Activated T-helper 1 cell treated with anti-CD3 and anti-CD28 coated beads, Interleukin-12 subunit alpha, Interleukin-12 subunit beta, Interleukin-2, Interleukin-4 antibody, amounts not matched to agents 30 ng/mL and 10 ng/mL and 1 ng/mL, durations not matched to agents 14 hours and 24 hours and 36 hours (primary cell): ENCODE measurements at regions not wholly inside any gene's neighbourhood (a gene's known extent, or its start where the extent isn't known, plus 50 kb on each side); places are given as distances from the start of the nearest gene placed in this dataset.
"Not testable (repeated sequence)": the region's sequence is repeated elsewhere in the genome, so short reads cannot be mapped to it uniquely, and the experiment has no call there.

Source experiments
- DNase-seq: peaks from one replicate; pipeline ENCODE4 v3.0.0; 2021; ENCODE audit warnings: low spot score
- H3K27ac Mint-ChIP-seq: one replicate; pipeline ENCODE4 v1.8.0; 2021; ENCODE audit warnings: mild to moderate bottlenecking, mixed read lengths
- H3K27me3 Mint-ChIP-seq: one replicate; pipeline ENCODE4 v1.8.0; 2022; ENCODE audit warnings: mild to moderate bottlenecking, moderate library complexity, mixed read lengths; ENCODE audit not compliant: insufficient read depth
- H3K36me3 Mint-ChIP-seq: one replicate; pipeline ENCODE4 v1.8.0; 2021; ENCODE audit warnings: low read depth, mixed read lengths
- H3K4me1 Mint-ChIP-seq: one replicate; pipeline ENCODE4 v1.8.0; 2021; ENCODE audit warnings: low read depth, mixed read lengths
- H3K4me3 Mint-ChIP-seq: one replicate; pipeline ENCODE4 v1.8.0; 2021; ENCODE audit warnings: mild to moderate bottlenecking, moderate library complexity, mixed read lengths
- H3K9me3 Mint-ChIP-seq: one replicate; pipeline ENCODE4 v1.8.0; 2021; ENCODE audit warnings: mixed read lengths
- intact Hi-C: fragments of 100-400 bp; cut with micrococcal nuclease; formaldehyde crosslinking; loops from one replicate; pipeline ENCODE4 v1.15.1; 2024

DNA sequence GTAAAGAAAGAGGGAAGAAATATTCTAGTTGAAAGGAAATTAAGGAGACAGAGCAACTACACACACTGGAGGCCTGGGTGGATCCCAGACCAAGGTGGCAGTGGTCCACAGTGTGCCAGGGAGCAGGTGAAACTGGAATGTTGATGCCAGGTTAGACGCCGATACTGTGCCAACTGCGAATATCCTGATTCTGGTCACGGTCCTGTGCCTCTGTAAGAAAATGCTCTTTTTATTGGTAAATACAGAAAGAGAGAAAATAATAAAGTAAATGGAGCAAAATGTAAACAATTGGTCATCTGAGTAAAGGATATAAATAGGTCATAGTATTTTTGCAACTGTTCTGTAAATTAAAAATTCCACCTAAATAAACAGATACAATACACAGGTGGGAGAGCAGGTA, 131.1 kb downstream of the ATP6V0E2 start:
- H3K9me3 Mint-ChIP-seq, H3K4me3 Mint-ChIP-seq: not testable (repeated sequence)

DNA sequence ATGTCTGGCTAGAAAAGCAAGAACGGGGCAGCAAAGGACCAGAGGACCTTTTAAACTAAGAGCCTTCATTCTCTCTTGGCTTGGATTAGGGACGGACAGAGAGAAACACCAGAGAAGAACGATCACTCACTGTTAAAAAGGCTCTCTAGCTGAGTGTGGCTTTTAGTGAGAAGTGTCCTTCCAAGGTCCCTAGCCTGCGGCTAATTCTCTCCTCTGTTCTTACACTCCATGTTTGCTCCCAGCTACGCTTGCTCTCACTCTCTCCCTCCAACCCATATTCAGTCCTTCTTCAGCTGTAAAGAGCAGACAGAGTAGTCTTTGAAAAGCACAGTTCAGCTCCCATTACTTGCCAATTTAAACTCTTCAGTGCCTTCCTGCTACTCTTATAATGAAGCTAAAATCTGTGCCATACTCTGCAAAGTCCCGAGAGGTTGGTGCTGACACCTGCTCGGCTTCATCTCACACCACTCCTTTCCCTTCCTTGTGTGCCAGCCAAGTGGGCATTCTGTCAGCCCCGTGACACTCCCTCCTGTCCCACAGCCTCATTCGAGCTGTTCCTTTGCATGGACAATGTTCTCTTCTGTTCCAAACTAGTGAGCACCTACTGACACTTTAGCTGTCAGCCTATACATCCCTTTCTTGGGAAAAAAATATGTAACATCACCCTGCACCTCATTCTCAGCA, 136.0 kb downstream of the ATP6V0E2 start:
- H3K4me1 Mint-ChIP-seq, H3K9me3 Mint-ChIP-seq, intact Hi-C loops, H3K4me3 Mint-ChIP-seq, DNase-seq, H3K27ac Mint-ChIP-seq, H3K36me3 Mint-ChIP-seq, H3K27me3 Mint-ChIP-seq: not testable (repeated sequence)

More for the DNA sequence above, 131.1 kb downstream of the ATP6V0E2 start:
- H3K36me3 Mint-ChIP-seq, H3K27ac Mint-ChIP-seq, H3K4me1 Mint-ChIP-seq, H3K27me3 Mint-ChIP-seq, intact Hi-C loops, DNase-seq: not testable (repeated sequence)

DNA sequence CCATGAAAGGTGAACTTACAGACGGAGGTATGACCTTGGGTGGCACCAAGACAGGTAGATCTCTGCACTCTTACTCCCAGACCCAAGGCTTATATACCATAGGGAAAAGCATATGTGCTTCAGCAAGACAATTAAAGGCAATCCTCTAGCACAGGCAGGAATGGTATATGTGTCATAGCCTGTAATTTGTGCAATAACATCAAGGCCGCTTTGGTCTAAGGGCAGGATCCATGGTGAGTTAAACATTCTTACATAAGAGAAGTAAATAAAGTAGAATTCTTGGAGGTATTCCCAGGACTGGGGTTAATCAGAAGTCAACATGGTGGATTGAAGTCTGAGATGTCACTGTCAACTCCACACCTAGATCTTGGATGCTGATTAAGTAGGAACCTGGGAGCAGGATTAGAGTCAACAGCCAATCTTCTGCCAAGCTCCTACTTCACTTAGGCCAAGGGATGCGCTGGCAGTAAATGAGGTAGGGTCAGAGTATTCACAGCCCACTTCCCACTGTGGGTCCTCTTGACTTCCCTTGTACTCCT, 143.0 kb downstream of the ATP6V0E2 start:
- DNase-seq, H3K9me3 Mint-ChIP-seq, H3K4me1 Mint-ChIP-seq, H3K27ac Mint-ChIP-seq, H3K27me3 Mint-ChIP-seq, intact Hi-C loops, H3K4me3 Mint-ChIP-seq, H3K36me3 Mint-ChIP-seq: not testable (repeated sequence)

DNA sequence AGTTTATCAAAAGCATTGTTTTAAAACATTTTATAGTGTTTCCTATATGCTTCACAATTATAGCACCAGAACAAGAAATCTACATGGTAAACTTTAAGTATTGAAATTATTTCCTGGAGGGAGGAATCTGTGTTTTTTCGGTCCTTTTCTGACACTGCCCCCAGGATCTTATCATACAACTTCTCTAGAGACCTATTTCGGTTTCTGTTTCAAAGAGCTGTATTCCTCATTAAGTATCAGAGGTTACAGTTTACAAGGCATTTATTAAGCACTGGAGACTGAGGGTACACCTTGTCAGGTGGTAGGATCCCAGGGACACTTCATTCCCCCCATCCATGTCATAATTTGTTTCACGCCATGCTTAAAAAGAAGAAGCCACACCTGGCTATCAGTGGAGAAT, 146.4 kb downstream of the ATP6V0E2 start:
- H3K9me3 Mint-ChIP-seq, H3K4me1 Mint-ChIP-seq, H3K36me3 Mint-ChIP-seq, H3K27ac Mint-ChIP-seq, intact Hi-C loops, DNase-seq, H3K4me3 Mint-ChIP-seq, H3K27me3 Mint-ChIP-seq: not testable (repeated sequence)

DNA sequence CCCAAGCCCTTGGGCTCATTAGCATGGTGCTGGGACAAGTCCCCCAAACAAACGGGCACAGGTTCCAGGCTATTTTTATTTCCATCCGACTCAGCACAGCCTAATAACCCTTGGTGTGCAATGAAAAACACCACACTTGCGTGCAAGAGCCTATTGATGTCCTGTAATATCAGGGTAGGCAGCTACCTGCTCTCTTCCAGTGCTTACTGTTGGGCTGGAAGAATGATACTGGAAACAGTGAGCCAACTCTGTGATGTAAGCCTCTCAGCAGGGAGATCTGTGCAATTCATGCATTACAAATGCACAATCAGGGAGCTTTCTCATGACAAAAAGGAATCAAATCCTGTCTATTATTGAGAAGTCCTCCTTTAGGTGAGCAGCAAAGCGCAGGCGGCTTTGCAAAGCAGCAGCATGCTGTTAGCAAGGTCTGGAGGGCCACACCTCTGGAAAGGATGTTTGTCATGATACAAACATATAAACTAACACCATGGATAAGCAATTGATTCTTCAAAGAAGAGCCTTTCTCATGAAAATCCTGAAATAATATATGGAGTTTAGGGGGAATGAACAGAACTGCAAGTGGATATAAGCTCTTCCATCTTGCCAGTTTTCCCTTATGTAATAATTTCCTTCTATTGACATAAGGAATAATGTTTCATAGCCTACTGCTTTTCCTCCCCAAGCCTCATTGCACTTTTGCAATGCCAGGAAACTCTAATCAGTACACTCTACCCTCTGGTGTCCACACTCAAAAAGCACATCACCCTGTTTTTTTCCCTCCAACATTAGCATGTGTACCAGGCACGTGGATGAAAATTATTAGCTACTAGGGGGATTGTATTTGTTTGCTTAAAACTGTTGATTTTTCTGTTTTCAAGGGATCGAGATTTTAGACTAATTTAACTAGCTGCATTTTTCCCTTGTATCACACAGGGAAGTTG, 151.1 kb downstream of the ATP6V0E2 start:
- intact Hi-C loops, H3K9me3 Mint-ChIP-seq, H3K27me3 Mint-ChIP-seq, H3K36me3 Mint-ChIP-seq, H3K4me1 Mint-ChIP-seq, H3K4me3 Mint-ChIP-seq, DNase-seq, H3K27ac Mint-ChIP-seq: not testable (repeated sequence)

DNA sequence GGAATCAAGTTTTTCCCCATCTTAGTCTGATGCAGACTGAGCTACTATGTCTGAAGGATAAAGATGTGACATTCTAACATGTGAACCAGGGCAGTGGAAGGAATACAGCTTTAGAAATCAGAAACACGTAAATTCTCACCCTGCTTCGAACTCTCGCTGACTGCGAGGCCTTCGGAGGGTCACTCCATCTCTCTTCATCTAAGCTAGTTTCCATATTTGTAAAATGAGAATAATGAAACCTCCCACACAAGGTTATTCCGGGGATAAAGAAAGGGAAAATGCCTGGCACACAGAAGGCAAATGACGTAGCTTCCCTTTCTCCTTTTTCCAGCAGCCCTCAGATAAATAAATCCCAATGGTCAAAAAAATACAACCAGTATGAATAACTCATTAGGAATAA, 152.0 kb downstream of the ATP6V0E2 start:
- intact Hi-C loops, H3K27me3 Mint-ChIP-seq, H3K27ac Mint-ChIP-seq, H3K9me3 Mint-ChIP-seq, H3K4me3 Mint-ChIP-seq, H3K4me1 Mint-ChIP-seq, DNase-seq, H3K36me3 Mint-ChIP-seq: not testable (repeated sequence)

DNA sequence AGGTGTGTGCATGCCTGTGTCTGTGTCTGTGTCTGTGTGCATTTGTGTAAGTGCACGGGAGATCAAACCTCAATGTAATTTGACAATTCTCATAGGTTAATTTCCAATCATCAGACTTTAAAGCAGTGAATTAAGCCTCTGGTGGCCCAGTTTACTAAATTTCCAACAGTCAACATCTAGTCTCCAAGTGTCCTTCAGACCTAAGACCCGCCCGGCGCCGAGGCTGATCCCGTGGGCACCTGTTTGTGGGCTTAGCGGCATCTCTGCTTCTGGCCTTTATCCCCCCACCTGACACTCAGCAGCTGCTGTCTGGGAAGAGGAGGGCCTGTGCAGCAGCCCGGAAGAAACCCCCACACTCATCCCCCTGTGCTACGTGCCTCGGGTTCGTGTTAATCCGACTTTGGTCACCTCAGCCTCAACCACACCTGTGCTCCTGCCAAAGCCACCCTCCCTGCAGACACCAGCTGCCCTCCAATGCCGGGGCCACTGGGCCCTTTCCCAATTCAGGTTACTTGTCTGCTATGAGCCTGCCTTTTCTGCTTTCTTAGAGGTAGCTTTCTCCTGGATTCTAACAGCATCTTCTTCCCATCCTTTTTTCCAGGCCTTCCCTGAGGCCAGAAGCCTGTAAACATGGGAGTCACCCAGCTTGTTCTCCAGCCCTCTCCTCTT, 154.7 kb downstream of the ATP6V0E2 start:
- H3K36me3 Mint-ChIP-seq, H3K9me3 Mint-ChIP-seq, intact Hi-C loops, H3K27me3 Mint-ChIP-seq, H3K4me3 Mint-ChIP-seq, H3K27ac Mint-ChIP-seq, DNase-seq, H3K4me1 Mint-ChIP-seq: not testable (repeated sequence)

DNA sequence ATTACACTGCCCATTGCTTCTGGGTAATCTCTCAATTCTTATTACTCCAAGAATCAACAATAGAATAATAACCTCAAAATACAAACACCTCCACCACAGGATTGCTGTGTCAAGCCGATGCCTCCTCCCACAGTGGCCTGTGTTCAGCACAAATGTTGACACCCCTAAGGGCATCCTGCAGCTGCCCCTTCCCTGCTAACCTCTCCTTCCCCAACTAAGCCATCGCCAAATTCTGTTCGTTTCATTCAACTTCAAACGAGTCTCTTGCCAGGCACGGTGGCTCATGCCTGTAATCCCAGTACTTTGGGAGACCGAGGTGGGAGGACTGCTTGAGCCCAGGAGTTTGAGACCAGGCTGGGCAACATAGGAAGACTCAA, 155.2 kb downstream of the ATP6V0E2 start:
- H3K9me3 Mint-ChIP-seq, intact Hi-C loops, H3K4me3 Mint-ChIP-seq, H3K27ac Mint-ChIP-seq, H3K27me3 Mint-ChIP-seq, H3K36me3 Mint-ChIP-seq, H3K4me1 Mint-ChIP-seq, DNase-seq: not testable (repeated sequence)

DNA sequence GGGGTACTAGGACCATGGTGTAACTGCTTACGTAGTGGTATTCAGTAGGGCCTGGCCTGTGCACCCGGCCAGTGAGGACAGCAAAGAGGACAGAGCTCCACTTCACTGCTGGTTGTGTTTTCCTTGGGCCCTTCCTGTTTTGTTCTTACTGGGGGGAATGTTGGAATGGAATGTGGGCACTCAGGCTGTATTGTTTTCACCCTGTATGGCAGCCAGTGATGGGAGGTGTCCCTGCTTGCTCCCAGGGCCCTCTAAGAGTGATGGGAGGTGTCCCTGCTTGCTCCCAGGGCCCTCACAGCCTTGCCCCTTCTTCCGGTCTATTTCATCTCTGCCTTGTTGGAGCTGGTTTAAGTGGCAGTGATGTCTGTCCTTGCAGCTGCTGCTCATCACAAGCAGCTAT, 158.0 kb downstream of the ATP6V0E2 start:
- H3K27ac Mint-ChIP-seq, DNase-seq, H3K27me3 Mint-ChIP-seq, H3K4me3 Mint-ChIP-seq, H3K36me3 Mint-ChIP-seq, H3K9me3 Mint-ChIP-seq, H3K4me1 Mint-ChIP-seq, intact Hi-C loops: not testable (repeated sequence)

DNA sequence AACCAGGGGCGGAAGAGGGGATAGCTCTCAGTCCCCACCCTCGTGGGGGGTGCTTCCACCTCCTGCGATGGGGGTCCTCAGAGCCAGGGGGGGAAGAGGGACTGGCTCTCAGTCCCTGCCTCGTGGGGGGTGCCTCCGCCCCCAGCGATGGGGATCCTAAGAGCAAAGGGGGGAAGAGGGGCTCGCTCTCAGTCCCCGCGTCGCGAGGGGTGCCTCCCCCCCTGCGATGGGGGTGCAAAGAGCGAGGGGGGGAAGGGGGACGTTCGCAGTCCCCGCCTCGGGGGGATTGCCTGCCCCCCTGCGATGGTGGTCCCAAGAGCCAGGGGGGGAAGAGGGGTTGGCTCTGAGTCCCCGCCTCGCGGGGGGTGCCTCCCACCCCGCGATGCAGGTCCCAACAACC, 159.9 kb downstream of the ATP6V0E2 start:
- H3K27me3 Mint-ChIP-seq, DNase-seq, H3K36me3 Mint-ChIP-seq, H3K4me1 Mint-ChIP-seq, H3K9me3 Mint-ChIP-seq, intact Hi-C loops, H3K4me3 Mint-ChIP-seq, H3K27ac Mint-ChIP-seq: not testable (repeated sequence)

DNA sequence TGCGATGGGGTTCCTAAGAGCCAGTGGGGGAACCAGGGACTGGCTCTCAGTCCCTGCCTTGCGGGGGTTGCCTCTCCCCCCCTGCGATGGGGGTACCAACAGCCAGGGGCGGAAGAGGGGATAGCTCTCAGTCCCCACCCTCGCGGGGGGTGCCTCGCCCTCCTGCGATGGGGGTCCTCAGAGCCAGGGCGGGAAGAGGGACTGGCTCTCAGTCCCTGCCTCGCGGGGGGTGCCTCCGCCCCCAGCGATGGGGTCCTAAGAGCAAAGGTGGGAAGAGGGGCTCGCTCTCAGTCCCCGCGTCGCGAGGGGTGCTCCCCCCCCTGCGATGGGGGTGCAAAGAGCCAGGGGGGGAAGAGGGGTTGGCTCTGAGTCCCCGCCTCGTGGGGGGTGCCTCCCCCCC, 162.0 kb downstream of the ATP6V0E2 start:
- H3K27me3 Mint-ChIP-seq, H3K4me3 Mint-ChIP-seq, DNase-seq, H3K36me3 Mint-ChIP-seq, H3K4me1 Mint-ChIP-seq, H3K9me3 Mint-ChIP-seq, H3K27ac Mint-ChIP-seq, intact Hi-C loops: not testable (repeated sequence)

DNA sequence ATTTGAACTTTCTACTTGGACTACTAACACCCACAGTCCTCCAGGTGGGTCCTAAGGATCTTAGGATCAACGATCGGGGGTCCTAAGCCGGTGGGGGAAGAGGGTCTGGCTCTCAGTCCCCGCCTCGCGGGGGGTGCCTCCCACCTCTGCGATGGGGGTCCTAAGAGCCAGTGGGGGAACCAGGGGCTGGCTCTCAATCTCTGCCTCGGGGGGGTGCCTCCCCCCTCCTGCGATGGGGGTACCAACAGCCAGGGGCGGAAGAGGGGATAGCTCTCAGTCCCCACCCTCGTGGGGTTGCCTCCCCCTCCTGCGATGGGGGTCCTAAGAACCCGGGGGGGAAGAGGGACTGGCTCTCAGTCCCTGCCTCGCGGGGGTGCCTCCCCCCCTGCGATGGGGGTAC, 165.3 kb downstream of the ATP6V0E2 start:
- H3K27me3 Mint-ChIP-seq, intact Hi-C loops, H3K36me3 Mint-ChIP-seq, H3K4me1 Mint-ChIP-seq, H3K9me3 Mint-ChIP-seq, H3K4me3 Mint-ChIP-seq, H3K27ac Mint-ChIP-seq, DNase-seq: not testable (repeated sequence)

DNA sequence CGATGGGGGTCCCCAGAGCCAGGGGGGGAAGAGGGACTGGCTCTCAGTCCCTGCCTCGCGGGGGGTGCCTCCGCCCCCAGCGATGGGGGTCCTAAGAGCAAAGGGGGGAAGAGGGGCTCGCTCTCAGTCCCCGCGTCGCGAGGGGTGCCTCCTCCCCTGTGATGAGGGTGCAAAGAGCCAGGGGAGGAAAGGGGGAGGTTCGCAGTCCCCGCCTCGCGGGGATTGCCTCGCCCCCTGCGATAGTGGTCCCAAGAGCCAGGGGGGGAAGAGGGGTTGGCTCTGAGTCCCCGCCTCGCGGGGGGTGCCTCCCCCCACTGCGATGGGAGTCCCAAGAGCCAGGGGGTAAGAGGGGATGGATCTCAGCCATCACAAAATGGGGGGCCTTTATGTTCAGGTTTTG, 168.5 kb downstream of the ATP6V0E2 start:
- H3K27me3 Mint-ChIP-seq = peaks cover 18% of the 10 kb centered on the region
- intact Hi-C loops, H3K4me3 Mint-ChIP-seq: not testable (repeated sequence)

More for the DNA sequence above, 168.5 kb downstream of the ATP6V0E2 start:
- H3K9me3 Mint-ChIP-seq, DNase-seq, H3K27ac Mint-ChIP-seq, H3K4me1 Mint-ChIP-seq, H3K36me3 Mint-ChIP-seq: not testable (repeated sequence)
